ENCODE measurements at regions not wholly inside any gene's neighbourhood (a gene's known extent, or its start where the extent isn't known, plus 50 kb on each side); places are given as distances from the start of the nearest gene placed in this dataset.
"Not testable (repeated sequence)": the region's sequence is repeated elsewhere in the genome, so short reads cannot be mapped to it uniquely, and the experiment has no call there.

GRCh38 chr15:101877649-101878048, 65.6 kb downstream of the OR4F15 start:
- POLR2A ChIA-PET (ENCODE audit: partially characterized antibody); CTCF ChIA-PET (ENCODE audit: partially characterized antibody); H2BK20ac ChIP-seq (ENCODE audit: low read length): not testable (repeated sequence)

More at GRCh38 chr15:101877649-101878048, 65.6 kb downstream of the OR4F15 start:
- not testable (repeated sequence) for H3K27me3 ChIP-seq (replicated peaks in 1 of 4; ENCODE audit: control insufficient read depth in 3 of 4, extremely low read depth in 1 of 4, insufficient read depth in 3 of 4, low read length in 3 of 4); H2BK12ac ChIP-seq (ENCODE audit: low read depth, low read length); H3K14ac ChIP-seq (ENCODE audit: insufficient read length); H3K4me1 ChIP-seq (replicated peaks in 1 of 4; ENCODE audit: control insufficient read depth in 3 of 4, insufficient read depth in 4 of 4, low read length in 3 of 4); H3K79me2 ChIP-seq (ENCODE audit: control insufficient read depth in 1 of 2, insufficient read depth in 2 of 2, low read length in 2 of 2); H2BK15ac ChIP-seq (ENCODE audit: low read length); H3K4ac ChIP-seq (replicated peaks; ENCODE audit: insufficient read length, low read depth, low read length); H3K36me3 ChIP-seq (ENCODE audit: control insufficient read depth in 2 of 4, insufficient read depth in 4 of 4, low read length in 3 of 4); H3K9me3 ChIP-seq (ENCODE audit: insufficient read depth in 2 of 2, low read depth in 1 of 2, low read length in 1 of 2); H3K9ac ChIP-seq (replicated peaks in 1 of 4; ENCODE audit: extremely low read depth in 1 of 4, low read depth in 3 of 4, low read length in 3 of 4); H3K23ac ChIP-seq (ENCODE audit: insufficient read length); H2BK120ac ChIP-seq (replicated peaks; ENCODE audit: low read depth, low read length); FAIRE-seq; H3K18ac ChIP-seq (ENCODE audit: extremely low read depth, low read length); H3K56ac ChIP-seq (replicated peaks; ENCODE audit: insufficient read length, low read depth, low read length); H3K79me1 ChIP-seq (ENCODE audit: low read depth, low read length); H4K8ac ChIP-seq (ENCODE audit: extremely low read depth, insufficient read depth, low read length); H3K27ac ChIP-seq (ENCODE audit: low read depth, low read length); H2AFZ ChIP-seq (ENCODE audit: low read length); H3K4me2 ChIP-seq (ENCODE audit: insufficient read depth in 1 of 2, low read depth in 2 of 2, low read length in 2 of 2); H3K4me3 ChIP-seq (ENCODE audit: extremely low read depth in 1 of 4, insufficient read depth in 2 of 4, low read depth in 3 of 4, low read length in 4 of 4); H3K23me2 ChIP-seq (ENCODE audit: low read depth, low read length); H4K20me1 ChIP-seq (replicated peaks in 1 of 2; ENCODE audit: control insufficient read depth in 1 of 2, insufficient read depth in 2 of 2, low read length in 2 of 2); DNase-seq (ENCODE audit: low read depth in 1 of 2, low spot score in 2 of 2); H2BK5ac ChIP-seq (ENCODE audit: low read depth, low read length); H4K5ac ChIP-seq (ENCODE audit: insufficient read length, low read depth, low read length); H4K91ac ChIP-seq (replicated peaks; ENCODE audit: insufficient read length, low read length); H2AK5ac ChIP-seq (ENCODE audit: low read depth, low read length)
- TF ChIP-seq RAD21 (IDR thresholded peaks at IDR 0.05 in 1 of 2, conservative IDR thresholded peaks at IDR 0.05 in 1 of 2; ENCODE audit: low read depth in 2 of 2, low read length in 2 of 2): peak; percentile 31 to 34
- WGBS, 2 experiments (ENCODE audit: extremely low coverage in 1 of 2, insufficient coverage in 1 of 2, insufficient read length in 1 of 2, insufficient replicate concordance in 2 of 2, low coverage in 1 of 2, low lambda C conversion rate in 2 of 2, missing lambda C conversion rate in 1 of 2): 55% methylated on average over 3 of the region's 3 CpGs; no CpG with 5 or more reads in 1 of the 2 experiments

Measured in H1 (cell line).